ENCODE measurements at regions not wholly inside any gene's neighbourhood (a gene's known extent, or its start where the extent isn't known, plus 50 kb on each side); places are given as distances from the start of the nearest gene placed in this dataset.

GRCh38 chr13:68185444-68186141 is 955.5 kb upstream of the PCDH9 start:
- in situ Hi-C loops (cut with MboI), result no loop called here
- CTCF ChIA-PET, result interaction anchor here (0.9 to 2.3 kb wide), 2 partner anchors 10 to 16 kb away, joined by 3 to 6 read pairs; no protein-coding TSS in a partner anchor
- Histone ChIP-seq H3K4me2 (ENCODE audit: control insufficient read depth, insufficient read depth) (no peak overlapping the region), H3K27me3 (replicated peaks in 1 of 2; ENCODE audit: control insufficient read depth in 2 of 2, insufficient read depth in 2 of 2, low read length in 1 of 2) (no peaks in the 10 kb centered on the region), H3K9ac (ENCODE audit: control insufficient read depth, insufficient read depth, low read length) (no peak overlapping the region), H3K79me2 (ENCODE audit: control insufficient read depth, insufficient read depth, low read length) (no peaks in the 10 kb centered on the region), H2AFZ (ENCODE audit: control insufficient read depth, low read depth, low read length) (no peak overlapping the region), H3K4me3 (no peak overlapping the region), H3K9me3 (replicated peaks; ENCODE audit: control insufficient read depth, insufficient read depth, low read length) (no peaks in the 10 kb centered on the region), H3K4me1 (ENCODE audit: control insufficient read depth, insufficient read depth, low read length) (no peaks in the 10 kb centered on the region), H3K36me3 (ENCODE audit: control insufficient read depth in 2 of 2, insufficient read depth in 2 of 2, low read length in 1 of 2) (no peaks in the 10 kb centered on the region), H4K20me1 (ENCODE audit: control insufficient read depth, insufficient read depth) (no peaks in the 10 kb centered on the region), H3K27ac (ENCODE audit: control insufficient read depth, insufficient read depth) (no peak overlapping the region)
- FAIRE-seq (no peak), ATAC-seq (peak; percentile 56), DNase-seq (ENCODE audit: low read depth, low spot score) (no peak)
- 3% methylated on average over 3 of the region's 3 CpGs for WGBS (ENCODE audit: insufficient coverage, insufficient replicate concordance, low lambda C conversion rate, missing lambda C conversion rate)
- SMC1A ChIA-PET (ENCODE audit: uncharacterized antibody, unreplicated experiment), result interaction anchor here (0.6 kb wide), 1 partner anchor 11 kb away, joined by 3 read pairs; no protein-coding TSS in a partner anchor
- BruUV-seq (replicated peaks), result no TSS peak
- TF ChIP-seq RCOR1 (conservative IDR thresholded peaks at IDR 0.05; ENCODE audit: low read depth, low read length) (no peak), ATF3 (IDR thresholded peaks at IDR 0.05; ENCODE audit: borderline replicate concordance, extremely low read depth, low read depth, low read length) (no peak), ZBTB40 (IDR thresholded peaks at IDR 0.05; ENCODE audit: borderline replicate concordance) (no peak), POLR2AphosphoS5 (IDR thresholded peaks at IDR 0.05; ENCODE audit: low read length) (no peak), BMI1 (IDR thresholded peaks at IDR 0.05; ENCODE audit: borderline replicate concordance) (no peak), ZBED1 (IDR thresholded peaks at IDR 0.05; ENCODE audit: borderline replicate concordance) (no peak), CHD2 (IDR thresholded peaks at IDR 0.05; ENCODE audit: borderline replicate concordance, low read depth, low read length) (no peak), JUND (IDR thresholded peaks at IDR 0.05; ENCODE audit: low read depth, low read length) (no peak), ZBTB4 (CRISPR knock-in tag; IDR thresholded peaks at IDR 0.05) (no peak), KDM1A (IDR thresholded peaks at IDR 0.05; ENCODE audit: borderline replicate concordance) (no peak), SMARCA5 (IDR thresholded peaks at IDR 0.05) (no peak), ZNF274 (IDR thresholded peaks at IDR 0.05; ENCODE audit: insufficient read depth, insufficient read length) (no peak), ZZZ3 (IDR thresholded peaks at IDR 0.05; ENCODE audit: control insufficient read depth, insufficient read length, low read depth) (no peak), NFXL1 (IDR thresholded peaks at IDR 0.05; ENCODE audit: borderline replicate concordance) (no peak), FOXM1 (IDR thresholded peaks at IDR 0.05; ENCODE audit: low read depth, low read length) (no peak), TCF12 (IDR thresholded peaks at IDR 0.05; ENCODE audit: low read depth, low read length) (no peak), ASH2L (IDR thresholded peaks at IDR 0.05; ENCODE audit: borderline replicate concordance, low read depth) (no peak), MYC (IDR thresholded peaks at IDR 0.05; ENCODE audit: insufficient read depth, insufficient read length, insufficient replicate concordance, low read length, severe bottlenecking) (no peak)
- RAD21 ChIA-PET (ENCODE audit: unreplicated experiment), result no interaction called here
- intact Hi-C loops (cut with micrococcal nuclease; ENCODE audit: unreplicated experiment), result no loop called here
- POLR2A ChIA-PET, result no interaction called here
